Epidermal melanocyte (primary cell): ENCODE measurements at regions not wholly inside any gene's neighbourhood (a gene's known extent, or its start where the extent isn't known, plus 50 kb on each side); places are given as distances from the start of the nearest gene placed in this dataset.

Source experiments
- DNase-seq: peaks from one replicate; pipeline ENCODE4 v3.0.0; 2011; ENCODE audit warnings: low spot score; ENCODE audit not compliant: insufficient read length

- DNase-seq = no peak
Measured at GRCh38 chr6:21953831-21954801, 342.7 kb downstream of the PRL start.

- DNase-seq = no peak
Measured at GRCh38 chr6:21955053-21955595, 341.7 kb downstream of the PRL start.

DNA sequence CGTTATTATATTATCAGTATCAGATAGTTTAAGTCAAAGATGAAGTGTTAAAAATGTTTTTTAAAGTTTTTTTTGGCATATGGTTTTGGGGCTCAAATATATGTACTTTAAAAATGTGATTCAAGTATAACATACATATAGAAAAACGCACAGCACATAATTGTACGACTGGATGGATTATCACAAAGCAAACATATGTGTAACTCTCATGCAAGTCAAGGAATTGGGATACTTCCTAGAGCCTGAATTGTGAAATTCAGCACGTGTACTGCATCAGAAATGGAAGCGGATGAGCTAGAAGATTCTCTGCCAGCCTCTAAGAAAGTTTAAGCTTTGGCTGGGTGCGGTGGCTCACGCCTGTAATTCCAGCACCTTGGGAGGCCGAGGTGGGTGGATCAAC is 340.9 kb downstream of the PRL start:
- DNase-seq = no peak

GRCh38 chr6:21958428-21958827 is 338.4 kb downstream of the PRL start:
- DNase-seq = no peak

DNA sequence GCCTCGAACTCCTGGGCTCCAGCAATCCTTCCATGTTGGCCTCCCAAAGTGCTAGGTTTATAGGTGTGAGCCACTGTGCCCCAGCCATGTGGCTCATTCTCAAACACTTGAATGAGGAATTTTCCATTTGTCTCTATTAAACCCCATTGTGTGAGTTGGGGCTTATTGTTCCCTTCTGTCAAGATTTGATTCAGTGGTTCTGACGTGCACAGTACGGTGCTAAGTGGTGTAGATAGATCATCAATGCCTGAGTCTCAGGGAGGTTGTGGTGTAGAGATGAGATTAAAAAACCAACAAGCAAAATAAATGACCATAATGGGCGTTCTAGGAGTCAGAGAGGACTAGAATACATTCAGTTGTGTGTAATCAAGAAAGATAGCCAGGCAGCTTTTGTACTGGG is 335.6 kb downstream of the PRL start:
- DNase-seq = no peak

GRCh38 chr6:21965016-21965415 is 331.8 kb downstream of the PRL start:
- DNase-seq = no peak

GRCh38 chr6:21965953-21966539 is 330.8 kb downstream of the PRL start:
- DNase-seq = no peak

DNA sequence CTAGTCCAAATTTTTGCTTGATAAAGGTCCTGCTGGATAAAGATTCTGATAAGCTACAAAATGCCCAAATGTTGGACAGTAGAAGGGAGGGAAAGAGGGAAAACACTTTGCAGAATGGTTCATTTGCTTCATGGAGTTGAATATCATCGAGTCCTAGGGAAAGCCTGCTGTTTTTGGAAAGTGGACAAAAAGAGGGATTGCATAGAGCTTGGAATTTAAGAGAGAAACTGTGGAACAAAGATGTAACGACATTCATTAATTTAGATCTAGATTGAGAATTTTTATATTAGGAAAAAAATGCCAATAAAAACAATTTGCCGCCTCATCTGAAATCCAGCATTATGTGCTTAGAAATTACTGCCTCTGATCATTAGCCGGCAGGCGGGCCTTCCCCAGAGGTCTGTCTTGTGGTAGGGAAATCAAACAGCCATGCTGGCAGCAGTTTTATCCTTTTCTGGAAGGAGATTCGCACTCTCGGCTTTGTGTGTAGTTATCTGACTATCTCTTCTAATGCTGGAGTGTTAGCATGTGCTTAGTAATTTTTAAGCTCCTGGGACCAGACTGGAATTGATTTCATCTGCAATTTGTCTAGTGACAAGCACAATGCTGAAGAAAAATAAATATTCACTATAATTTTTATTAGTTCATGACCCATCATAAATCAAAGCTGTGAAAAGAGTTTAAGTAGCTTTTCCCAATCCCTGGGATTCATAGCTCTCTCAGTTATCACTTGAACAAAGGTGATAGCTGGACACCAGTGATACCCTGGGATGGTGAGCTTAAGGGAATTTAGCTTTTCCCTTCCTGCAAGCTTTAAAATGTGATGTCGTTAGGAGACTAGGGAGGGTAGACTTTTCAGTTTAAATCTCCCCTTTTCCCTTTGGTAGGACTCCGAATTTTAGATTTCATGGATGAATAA is 329.5 kb downstream of the PRL start:
- no peak for DNase-seq

GRCh38 chr6:21968411-21968810 is 328.4 kb downstream of the PRL start:
- DNase-seq = no peak

DNA sequence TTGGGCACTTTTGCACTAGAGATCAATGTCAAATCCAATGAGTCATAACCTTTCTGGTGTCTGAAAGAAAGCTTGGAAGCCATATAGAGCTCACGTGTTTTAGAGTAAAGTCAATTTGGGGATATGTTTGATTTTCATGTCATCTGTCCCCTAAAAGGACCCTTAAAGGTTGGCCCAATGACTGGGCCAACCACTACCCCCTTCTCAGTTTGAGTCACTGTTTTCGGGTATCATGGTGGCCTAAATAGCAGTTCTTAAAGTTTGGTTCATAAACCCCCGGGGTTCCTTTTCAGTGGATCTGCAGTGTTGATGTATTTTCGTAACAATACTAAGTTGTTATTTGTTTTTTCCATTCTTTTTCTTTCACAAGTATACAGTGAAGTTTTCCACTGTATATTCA is 327.6 kb downstream of the PRL start:
- no peak for DNase-seq

DNA sequence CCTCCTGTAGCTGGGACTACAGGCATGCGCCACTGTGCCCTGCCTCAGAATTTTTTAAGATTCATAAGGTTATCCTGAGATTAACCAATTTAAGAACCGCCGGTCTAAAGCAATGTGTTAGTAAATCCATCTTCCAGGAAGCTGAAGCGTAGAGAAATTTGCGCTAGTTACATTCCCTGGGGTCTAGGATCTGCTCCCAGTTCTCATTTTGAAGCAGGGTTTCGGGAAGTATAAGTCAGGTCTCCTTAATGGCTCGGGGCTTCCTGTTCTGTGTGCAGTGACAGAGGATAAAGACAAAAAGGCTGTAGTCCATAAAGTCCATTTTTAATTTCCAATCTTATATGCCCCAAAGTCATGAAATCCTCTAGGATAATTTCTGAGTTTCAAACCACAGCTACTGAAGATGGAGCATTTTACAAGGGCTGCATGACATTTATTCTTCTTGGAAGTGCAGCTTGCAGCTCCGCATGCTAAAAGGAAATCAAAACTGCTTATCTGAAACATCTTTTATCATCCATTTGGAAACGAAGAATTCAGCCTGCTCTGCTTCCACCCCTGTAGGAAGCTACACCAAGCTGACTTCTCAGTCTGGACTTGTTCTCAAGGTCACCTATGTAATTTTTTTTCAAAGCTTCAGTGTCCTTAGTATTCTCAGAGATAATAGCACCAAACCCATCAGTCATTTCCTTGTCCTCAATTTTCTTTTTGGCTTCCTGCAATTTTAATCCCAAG is 326.1 kb downstream of the PRL start:
- no peak for DNase-seq

GRCh38 chr6:21971541-21971940 is 325.3 kb downstream of the PRL start:
- DNase-seq = no peak

GRCh38 chr6:21972516-21972915 is 324.3 kb downstream of the PRL start:
- DNase-seq = no peak

- no peak for DNase-seq
Measured at GRCh38 chr6:21977346-21977745, 319.5 kb downstream of the PRL start.

GRCh38 chr6:21981235-21981833 is 315.5 kb downstream of the PRL start:
- no peak for DNase-seq

DNA sequence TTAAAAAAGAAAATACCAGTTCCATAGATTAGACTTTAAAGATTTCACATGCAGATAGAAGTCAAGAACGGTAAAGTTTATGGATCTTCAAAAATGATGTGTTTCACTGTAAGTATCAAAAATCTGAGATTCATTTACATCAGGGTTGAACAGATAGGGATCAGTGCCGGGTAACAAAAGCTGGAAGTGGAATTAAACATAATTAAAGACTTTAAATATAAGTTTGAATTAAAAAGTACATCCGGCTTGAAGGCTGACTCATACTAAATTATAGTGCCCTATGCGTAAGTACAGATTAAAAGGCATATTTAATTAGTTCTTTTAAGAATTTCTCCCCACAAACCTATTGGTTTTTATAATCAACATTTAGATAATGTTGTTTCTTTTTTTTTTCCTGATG is 312.7 kb downstream of the PRL start:
- no peak for DNase-seq

GRCh38 chr6:21984561-21984960 is 312.3 kb downstream of the PRL start:
- DNase-seq = no peak

DNA sequence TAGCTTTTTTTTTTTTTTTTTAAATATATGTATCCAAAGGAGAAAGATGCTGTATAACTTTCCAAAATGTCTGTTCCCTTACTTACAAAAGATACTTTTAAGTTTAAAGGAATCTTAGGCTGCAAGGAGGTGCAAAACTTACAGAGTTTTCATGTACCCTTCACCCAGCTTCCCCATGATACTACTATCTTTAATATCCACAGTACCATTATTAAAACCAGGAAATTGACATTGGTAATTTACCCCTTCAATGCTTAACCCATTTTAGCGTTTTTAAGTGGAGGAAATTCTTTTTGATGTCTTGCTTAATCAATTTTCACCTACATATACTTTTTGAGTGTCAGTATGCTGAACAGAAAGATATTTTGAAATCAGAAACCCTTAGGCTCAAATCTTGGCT is 310.9 kb downstream of the PRL start:
- DNase-seq = no peak

GRCh38 chr6:21986703-21987102 is 310.1 kb downstream of the PRL start:
- DNase-seq = no peak

DNA sequence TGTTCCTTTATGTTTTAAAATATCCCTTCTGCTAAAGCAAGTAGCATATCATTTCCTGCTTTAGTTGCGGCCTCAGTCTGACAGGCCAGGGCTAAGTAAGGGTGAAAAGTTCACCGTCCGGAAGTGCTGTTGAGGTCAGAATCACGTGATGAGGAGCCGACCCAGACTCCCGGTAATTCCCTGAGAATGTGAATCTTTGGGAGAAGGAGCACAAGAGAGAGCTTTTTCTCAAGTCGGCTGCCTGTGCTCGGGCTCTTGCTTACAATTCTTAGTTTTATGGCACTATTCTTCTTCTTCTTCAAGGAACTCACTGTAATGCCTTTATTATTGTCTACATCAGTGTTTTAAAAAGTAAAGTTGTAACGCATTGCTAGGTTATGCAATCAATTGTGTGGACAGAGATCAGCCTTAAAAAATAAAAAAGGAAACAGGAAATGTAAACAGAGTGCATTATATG is 309.3 kb downstream of the PRL start:
- DNase-seq = peak; percentile 88
